ENCODE measurements at regions not wholly inside any gene's neighbourhood (a gene's known extent, or its start where the extent isn't known, plus 50 kb on each side); places are given as distances from the start of the nearest gene placed in this dataset.
"Not testable (repeated sequence)": the region's sequence is repeated elsewhere in the genome, so short reads cannot be mapped to it uniquely, and the experiment has no call there.

DNA sequence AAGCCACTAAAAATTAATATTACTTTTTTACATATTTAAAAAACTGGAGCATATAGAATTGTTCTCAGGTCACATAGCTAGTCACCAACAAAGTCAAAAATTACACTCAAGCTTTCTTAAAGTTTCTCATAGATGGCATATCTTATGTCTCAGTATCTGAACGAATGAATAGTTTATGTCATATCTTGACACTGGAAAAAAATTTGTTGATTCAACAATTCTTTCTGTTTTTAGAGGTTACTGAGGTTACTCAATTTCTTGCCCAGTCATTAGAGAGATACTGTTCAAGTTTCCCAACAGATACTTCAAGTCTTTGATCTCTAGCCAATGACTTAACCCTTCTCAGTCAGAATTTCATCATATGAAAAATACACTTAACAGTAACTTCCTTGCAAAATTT, 113.1 kb upstream of the XIRP2 start:
- ATAC-seq (ENCODE audit: low read depth): no peak
- TF ChIP-seq, protein P1, sequence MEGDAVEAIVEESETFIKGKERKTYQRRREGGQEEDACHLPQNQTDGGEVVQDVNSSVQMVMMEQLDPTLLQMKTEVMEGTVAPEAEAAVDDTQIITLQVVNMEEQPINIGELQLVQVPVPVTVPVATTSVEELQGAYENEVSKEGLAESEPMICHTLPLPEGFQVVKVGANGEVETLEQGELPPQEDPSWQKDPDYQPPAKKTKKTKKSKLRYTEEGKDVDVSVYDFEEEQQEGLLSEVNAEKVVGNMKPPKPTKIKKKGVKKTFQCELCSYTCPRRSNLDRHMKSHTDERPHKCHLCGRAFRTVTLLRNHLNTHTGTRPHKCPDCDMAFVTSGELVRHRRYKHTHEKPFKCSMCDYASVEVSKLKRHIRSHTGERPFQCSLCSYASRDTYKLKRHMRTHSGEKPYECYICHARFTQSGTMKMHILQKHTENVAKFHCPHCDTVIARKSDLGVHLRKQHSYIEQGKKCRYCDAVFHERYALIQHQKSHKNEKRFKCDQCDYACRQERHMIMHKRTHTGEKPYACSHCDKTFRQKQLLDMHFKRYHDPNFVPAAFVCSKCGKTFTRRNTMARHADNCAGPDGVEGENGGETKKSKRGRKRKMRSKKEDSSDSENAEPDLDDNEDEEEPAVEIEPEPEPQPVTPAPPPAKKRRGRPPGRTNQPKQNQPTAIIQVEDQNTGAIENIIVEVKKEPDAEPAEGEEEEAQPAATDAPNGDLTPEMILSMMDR (IDR thresholded peaks at IDR 0.05; ENCODE audit: poor library complexity, severe bottlenecking): no peak
- H3K4me3 ChIP-seq (ENCODE audit: severe bottlenecking): no peak overlapping the region
- H3K9me3 ChIP-seq (ENCODE audit: severe bottlenecking): no peaks in the 10 kb centered on the region
- no peaks in the 10 kb centered on the region for H3K4me1 ChIP-seq (ENCODE audit: insufficient read depth, poor library complexity, severe bottlenecking)
- no peak for DNase-seq (ENCODE audit: low spot score)
- H3K27me3 ChIP-seq (ENCODE audit: insufficient read depth, poor library complexity, severe bottlenecking): no peaks in the 10 kb centered on the region
- no peak overlapping the region for H3K27ac ChIP-seq (ENCODE audit: poor library complexity, severe bottlenecking)
- no peaks in the 10 kb centered on the region for H3K36me3 ChIP-seq (ENCODE audit: low read depth)

DNA sequence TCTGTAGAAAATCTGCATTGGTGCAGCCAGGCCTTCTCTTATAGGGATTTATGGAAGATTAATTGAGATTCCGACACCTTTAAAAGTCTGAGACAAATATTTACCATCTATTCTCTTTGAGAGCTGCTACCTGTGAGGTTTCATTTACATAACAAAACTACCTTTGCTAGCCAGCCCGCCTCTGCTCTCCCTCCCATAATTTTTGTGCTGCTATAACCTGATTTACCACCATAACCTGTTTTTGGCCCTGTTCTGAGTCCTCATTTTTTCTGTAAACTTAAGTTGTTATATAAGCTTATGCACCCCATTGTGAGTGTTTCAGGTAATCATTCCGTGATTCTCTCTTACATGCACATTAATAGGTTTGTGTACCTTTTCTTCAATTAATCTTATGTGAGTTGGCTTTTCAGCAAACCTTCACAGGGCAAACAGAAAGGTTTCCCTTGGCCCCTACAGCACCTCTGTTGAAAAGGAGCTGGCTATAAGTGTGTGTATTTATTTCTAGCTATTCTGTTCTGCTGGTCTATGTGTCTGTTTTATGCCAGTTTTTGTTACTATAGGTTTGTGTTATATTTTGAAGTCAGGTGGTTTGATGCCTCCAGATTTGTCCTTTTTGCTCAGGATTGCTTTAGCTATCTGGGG, 114.9 kb upstream of the XIRP2 start:
- ATAC-seq (ENCODE audit: low read depth) (no peak), DNase-seq (ENCODE audit: low spot score) (no peak)
- no peaks in the 10 kb centered on the region for H3K4me1 ChIP-seq (ENCODE audit: insufficient read depth, poor library complexity, severe bottlenecking)
- TF ChIP-seq, protein P1 (IDR thresholded peaks at IDR 0.05; ENCODE audit: poor library complexity, severe bottlenecking): no peak
- no peak overlapping the region for H3K27ac ChIP-seq (ENCODE audit: poor library complexity, severe bottlenecking)
- no peaks in the 10 kb centered on the region for H3K36me3 ChIP-seq (ENCODE audit: low read depth)
- H3K4me3 ChIP-seq (ENCODE audit: severe bottlenecking): no peak overlapping the region
- no peaks in the 10 kb centered on the region for H3K27me3 ChIP-seq (ENCODE audit: insufficient read depth, poor library complexity, severe bottlenecking)
- no peaks in the 10 kb centered on the region for H3K9me3 ChIP-seq (ENCODE audit: severe bottlenecking)

- Histone ChIP-seq H3K4me3 (ENCODE audit: severe bottlenecking) (no peak overlapping the region), H3K9me3 (ENCODE audit: severe bottlenecking) (no peaks in the 10 kb centered on the region), H3K27me3 (ENCODE audit: insufficient read depth, poor library complexity, severe bottlenecking) (no peaks in the 10 kb centered on the region), H3K27ac (ENCODE audit: poor library complexity, severe bottlenecking) (no peak overlapping the region), H3K4me1 (ENCODE audit: insufficient read depth, poor library complexity, severe bottlenecking) (no peaks in the 10 kb centered on the region), H3K36me3 (ENCODE audit: low read depth) (no peaks in the 10 kb centered on the region)
- ATAC-seq (ENCODE audit: low read depth): no peak
- no peak for DNase-seq (ENCODE audit: low spot score)
- TF ChIP-seq, protein P1 (IDR thresholded peaks at IDR 0.05; ENCODE audit: poor library complexity, severe bottlenecking): no peak
These were observed 119.7 kb upstream of the XIRP2 start for GRCh38 chr2:166768393-166769123.

GRCh38 chr2:166766769-166767322, 121.4 kb upstream of the XIRP2 start:
- DNase-seq (ENCODE audit: low spot score); H3K27ac ChIP-seq (ENCODE audit: poor library complexity, severe bottlenecking); H3K27me3 ChIP-seq (ENCODE audit: insufficient read depth, poor library complexity, severe bottlenecking); ATAC-seq (ENCODE audit: low read depth); H3K9me3 ChIP-seq (ENCODE audit: severe bottlenecking); H3K4me1 ChIP-seq (ENCODE audit: insufficient read depth, poor library complexity, severe bottlenecking); H3K36me3 ChIP-seq (ENCODE audit: low read depth); H3K4me3 ChIP-seq (ENCODE audit: severe bottlenecking): not testable (repeated sequence)

DNA sequence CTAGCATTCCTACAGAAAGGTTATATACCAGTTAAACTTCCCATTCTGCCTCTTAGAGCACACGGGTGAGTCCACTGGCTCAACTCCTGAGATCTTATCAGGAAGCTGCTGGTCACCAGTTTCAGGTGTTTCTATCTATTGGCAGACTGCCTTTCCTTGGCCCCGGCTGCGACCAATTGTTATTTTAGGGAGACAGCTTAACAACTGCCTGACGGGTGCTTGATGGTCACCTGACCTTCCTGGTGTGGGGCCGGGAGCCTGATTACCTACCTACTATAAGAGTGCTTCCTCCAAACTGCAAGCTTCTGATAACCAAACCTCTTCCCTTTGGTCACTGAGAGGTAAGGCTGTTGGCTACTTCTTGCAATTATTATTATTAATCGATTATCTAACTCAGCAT, 122.1 kb upstream of the XIRP2 start:
- Histone ChIP-seq H3K27ac (ENCODE audit: poor library complexity, severe bottlenecking) (no peak overlapping the region), H3K4me1 (ENCODE audit: insufficient read depth, poor library complexity, severe bottlenecking) (no peaks in the 10 kb centered on the region), H3K9me3 (ENCODE audit: severe bottlenecking) (no peaks in the 10 kb centered on the region), H3K27me3 (ENCODE audit: insufficient read depth, poor library complexity, severe bottlenecking) (no peaks in the 10 kb centered on the region), H3K4me3 (ENCODE audit: severe bottlenecking) (no peak overlapping the region), H3K36me3 (ENCODE audit: low read depth) (no peaks in the 10 kb centered on the region)
- ATAC-seq (ENCODE audit: low read depth): no peak
- TF ChIP-seq, protein P1 (IDR thresholded peaks at IDR 0.05; ENCODE audit: poor library complexity, severe bottlenecking): no peak
- no peak for DNase-seq (ENCODE audit: low spot score)

All from RWPE2 (cell line).